Effector memory CD4-positive, alpha-beta T cell (primary cell): ENCODE measurements at regions not wholly inside any gene's neighbourhood (a gene's known extent, or its start where the extent isn't known, plus 50 kb on each side); places are given as distances from the start of the nearest gene placed in this dataset.
"Not testable (repeated sequence)": the region's sequence is repeated elsewhere in the genome, so short reads cannot be mapped to it uniquely, and the experiment has no call there.

Source experiments
- DNase-seq, 3 donors: peaks; one replicate each; pipeline ENCODE4 v3.0.0-alpha.2; 2020
- H3K27ac ChIP-seq: 2 replicates; pipeline ENCODE4 v1.7.0; 2013; ENCODE audit warnings: mild to moderate bottlenecking, low read length, moderate library complexity; ENCODE audit not compliant: insufficient read depth, poor library complexity, severe bottlenecking
- H3K27me3 ChIP-seq: replicated peaks from 2 replicates; pipeline ENCODE4 v1.7.0; 2013; ENCODE audit warnings: mild to moderate bottlenecking, low read length; ENCODE audit not compliant: insufficient read depth, control insufficient read depth, poor library complexity, severe bottlenecking
- H3K36me3 ChIP-seq: 2 replicates; pipeline ENCODE4 v1.7.0; 2013; ENCODE audit warnings: mild to moderate bottlenecking, low read length, moderate library complexity; ENCODE audit not compliant: control insufficient read depth, insufficient read depth
- H3K4me1 ChIP-seq: 2 replicates; pipeline ENCODE4 v1.7.0; 2013; ENCODE audit warnings: low read length, mild to moderate bottlenecking; ENCODE audit not compliant: control insufficient read depth, insufficient read depth, poor library complexity, severe bottlenecking
- H3K4me3 ChIP-seq: 2 replicates; pipeline ENCODE4 v1.7.0; 2013; ENCODE audit warnings: low read length, low read depth, mild to moderate bottlenecking; ENCODE audit not compliant: insufficient read depth, poor library complexity, severe bottlenecking
- H3K9me3 ChIP-seq: 2 replicates; pipeline ENCODE4 v1.7.0; 2013; ENCODE audit warnings: mild to moderate bottlenecking, low read length, moderate library complexity; ENCODE audit not compliant: control insufficient read depth

- no peak for DNase-seq
- H3K27ac ChIP-seq: no peak overlapping the region
- H3K36me3 ChIP-seq: no peaks in the 10 kb centered on the region
- H3K4me1 ChIP-seq: no peaks in the 10 kb centered on the region
- no peaks in the 10 kb centered on the region for H3K9me3 ChIP-seq
- peaks cover 1% of the 10 kb centered on the region for H3K27me3 ChIP-seq
- no peak overlapping the region for H3K4me3 ChIP-seq
These were observed 143.1 kb downstream of the CSNK2A3 start for GRCh38 chr11:11209967-11210366.

DNA sequence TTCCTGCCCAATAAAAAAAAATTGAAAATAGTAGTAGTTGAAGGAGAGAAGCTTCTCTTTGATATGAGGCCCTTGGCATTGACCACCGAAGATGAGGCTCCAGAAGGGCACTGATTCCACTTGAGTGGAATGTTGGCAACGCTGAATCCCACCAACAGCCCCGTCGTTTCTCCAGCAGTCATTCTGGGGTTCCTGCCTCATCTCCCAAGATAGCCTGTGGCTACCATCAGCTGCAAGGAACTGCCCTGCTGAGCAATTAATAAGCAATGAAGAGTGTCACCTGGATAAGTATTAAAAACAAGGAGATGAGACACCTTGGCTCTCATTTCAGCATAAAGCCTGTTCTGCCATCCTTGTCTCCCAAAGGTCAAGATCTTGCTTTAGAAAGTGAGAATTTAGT, 144.1 kb downstream of the CSNK2A3 start:
- H3K27ac ChIP-seq: no peak overlapping the region
- H3K27me3 ChIP-seq: peaks cover 3% of the 10 kb centered on the region
- H3K9me3 ChIP-seq: no peaks in the 10 kb centered on the region
- no peaks in the 10 kb centered on the region for H3K4me1 ChIP-seq
- no peak for DNase-seq
- H3K36me3 ChIP-seq: no peaks in the 10 kb centered on the region
- H3K4me3 ChIP-seq: no peak overlapping the region

- H3K27me3 ChIP-seq: peaks cover 3% of the 10 kb centered on the region
- no peaks in the 10 kb centered on the region for H3K9me3 ChIP-seq
- H3K4me1 ChIP-seq: no peaks in the 10 kb centered on the region
- H3K27ac ChIP-seq: no peak overlapping the region
- H3K4me3 ChIP-seq: no peak overlapping the region
- H3K36me3 ChIP-seq: no peaks in the 10 kb centered on the region
- no peak for DNase-seq
These were observed 145.6 kb downstream of the CSNK2A3 start for GRCh38 chr11:11207428-11207827.

DNA sequence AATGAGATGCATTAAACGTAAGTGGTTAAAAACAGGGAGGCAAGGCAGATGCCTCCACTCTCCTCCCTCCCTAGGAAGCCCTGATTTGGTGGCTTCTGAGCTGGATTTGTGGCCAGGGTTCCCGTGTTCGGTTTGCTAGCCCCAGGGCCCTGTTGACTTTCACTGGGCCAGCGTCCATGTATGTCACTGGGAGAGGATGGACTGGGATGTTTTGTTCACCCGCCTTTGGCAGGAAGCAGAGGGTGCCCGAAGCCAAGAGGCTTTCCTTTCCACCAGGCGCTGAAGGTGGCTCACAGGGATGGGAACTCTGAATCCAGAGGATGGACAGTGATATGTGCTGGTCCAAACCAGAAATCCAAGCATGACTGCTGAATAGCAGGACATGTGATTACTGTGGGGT, 146.6 kb downstream of the CSNK2A3 start:
- H3K27me3 ChIP-seq: peaks cover 3% of the 10 kb centered on the region
- H3K4me1 ChIP-seq: no peaks in the 10 kb centered on the region
- H3K9me3 ChIP-seq: no peaks in the 10 kb centered on the region
- DNase-seq: no peak
- no peak overlapping the region for H3K4me3 ChIP-seq
- no peak overlapping the region for H3K27ac ChIP-seq
- H3K36me3 ChIP-seq: no peaks in the 10 kb centered on the region

GRCh38 chr11:11202885-11203284, 150.2 kb downstream of the CSNK2A3 start:
- H3K27ac ChIP-seq: no peak overlapping the region
- H3K4me1 ChIP-seq: no peaks in the 10 kb centered on the region
- H3K27me3 ChIP-seq: peaks cover 3% of the 10 kb centered on the region
- H3K4me3 ChIP-seq: no peak overlapping the region
- no peaks in the 10 kb centered on the region for H3K9me3 ChIP-seq
- H3K36me3 ChIP-seq: no peaks in the 10 kb centered on the region
- no peak for DNase-seq

- DNase-seq, H3K27ac ChIP-seq, H3K9me3 ChIP-seq, H3K27me3 ChIP-seq, H3K4me1 ChIP-seq, H3K36me3 ChIP-seq, H3K4me3 ChIP-seq: not testable (repeated sequence)
These were observed 151.7 kb downstream of the CSNK2A3 start for GRCh38 chr11:11201302-11201701.

DNA sequence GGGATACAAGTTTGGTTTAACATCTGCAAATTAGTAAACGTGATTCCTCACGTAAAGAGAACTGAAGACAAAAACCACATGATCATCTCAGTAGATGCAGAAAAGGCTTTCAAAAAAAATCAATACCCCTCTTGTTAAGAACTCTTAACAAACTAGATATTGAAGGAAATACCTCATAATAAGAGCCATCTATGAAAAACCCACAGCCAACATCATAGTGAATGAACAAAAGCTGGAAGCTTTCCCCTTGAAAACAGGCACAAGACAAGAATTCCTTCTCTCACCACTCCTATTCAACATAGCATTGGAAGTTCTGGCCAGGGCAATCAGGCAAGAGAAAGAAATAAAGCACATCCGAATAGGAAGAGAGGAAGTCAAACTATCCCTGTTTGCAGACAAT, 160.5 kb downstream of the CSNK2A3 start:
- Histone ChIP-seq H3K27ac (no peak overlapping the region), H3K4me1 (no peaks in the 10 kb centered on the region), H3K4me3 (no peak overlapping the region), H3K9me3 (no peaks in the 10 kb centered on the region), H3K36me3 (no peaks in the 10 kb centered on the region), H3K27me3 (no peaks in the 10 kb centered on the region)
- DNase-seq: no peak

DNA sequence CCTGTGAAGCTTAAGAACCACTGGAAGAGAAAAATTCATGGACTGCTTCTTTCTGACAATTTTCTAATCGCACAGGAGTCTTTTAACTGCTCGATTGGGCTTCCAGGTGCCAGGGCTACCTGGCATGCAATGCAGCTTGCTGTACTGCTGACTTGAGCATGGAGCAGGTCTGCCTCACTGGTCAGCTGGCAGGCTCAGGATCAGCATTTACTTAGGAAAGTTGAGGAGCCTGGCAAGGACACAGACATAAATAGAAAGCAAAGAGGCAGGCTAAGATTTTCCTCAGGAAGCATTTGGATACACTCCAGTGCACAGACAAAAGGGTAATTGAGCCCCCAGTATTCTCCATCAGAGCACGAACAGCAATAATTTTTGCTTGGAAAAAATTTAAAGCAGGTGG, 163.5 kb downstream of the CSNK2A3 start:
- Histone ChIP-seq H3K27me3 (no peaks in the 10 kb centered on the region), H3K9me3 (no peaks in the 10 kb centered on the region), H3K4me1 (no peaks in the 10 kb centered on the region), H3K4me3 (no peak overlapping the region), H3K36me3 (no peaks in the 10 kb centered on the region), H3K27ac (no peak overlapping the region)
- DNase-seq: no peak

DNA sequence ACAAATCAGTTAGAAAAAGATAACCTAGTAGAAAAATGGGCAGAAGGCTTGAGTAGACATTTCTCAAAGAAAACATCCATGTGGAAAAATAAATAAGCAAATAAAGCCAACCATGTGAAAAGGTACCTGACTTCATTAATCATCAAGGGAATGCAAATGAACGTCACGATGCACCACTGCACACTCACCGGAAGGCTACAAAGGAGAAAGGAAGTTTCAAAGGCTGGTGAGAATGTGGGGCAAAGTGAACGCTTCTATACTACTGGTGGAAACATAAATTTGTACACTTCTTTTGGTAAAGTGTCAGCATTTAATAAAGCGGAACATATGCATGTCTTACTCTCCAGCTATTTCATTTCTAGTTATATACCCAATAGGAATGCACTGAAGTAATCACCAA, 166.8 kb downstream of the CSNK2A3 start:
- H3K27ac ChIP-seq: no peak overlapping the region
- H3K27me3 ChIP-seq: no peaks in the 10 kb centered on the region
- no peak overlapping the region for H3K4me3 ChIP-seq
- no peaks in the 10 kb centered on the region for H3K4me1 ChIP-seq
- H3K36me3 ChIP-seq: no peaks in the 10 kb centered on the region
- H3K9me3 ChIP-seq: no peaks in the 10 kb centered on the region
- DNase-seq: no peak

- H3K36me3 ChIP-seq: no peaks in the 10 kb centered on the region
These were observed 170.8 kb downstream of the CSNK2A3 start for GRCh38 chr11:11182261-11182660.

More at GRCh38 chr11:11182261-11182660, 170.8 kb downstream of the CSNK2A3 start:
- no peak overlapping the region for H3K4me3 ChIP-seq
- no peak for DNase-seq
- no peak overlapping the region for H3K27ac ChIP-seq
- H3K4me1 ChIP-seq: no peaks in the 10 kb centered on the region
- H3K27me3 ChIP-seq: no peaks in the 10 kb centered on the region
- H3K9me3 ChIP-seq: no peaks in the 10 kb centered on the region
